H1 (cell line): ENCODE measurements at regions not wholly inside any gene's neighbourhood (a gene's known extent, or its start where the extent isn't known, plus 50 kb on each side); places are given as distances from the start of the nearest gene placed in this dataset.

Experiments
- CTCF ChIA-PET: fragments of 300-600 bp; sonication (Branson Sonifier 250); formaldehyde crosslinking; loops from one replicate; lab custom pipeline; 2021; ENCODE audit not compliant: partially characterized antibody; lab: Charles Lee
- POLR2A ChIA-PET: fragments of 300-600 bp; sonication (Branson Sonifier 250); formaldehyde crosslinking; loops from one replicate; lab custom pipeline; 2021; ENCODE audit warnings: inconsistent platforms; ENCODE audit not compliant: partially characterized antibody; lab: Charles Lee
- DNase-seq, 2 experiments: peaks; one replicate each; pipeline versions ENCODE4 v3.0.0 to v3.0.0-alpha.2; 2010 to 2022; ENCODE audit warnings: low spot score in 2 of 2, low read depth in 1 of 2, mixed read lengths in 1 of 2
- FAIRE-seq: peaks from 2 replicates; lab custom pipeline; 2011; peaks lifted over from hg19 to GRCh38; lab: Jason Lieb, UNC
- H2AFZ ChIP-seq: 2 replicates; pipeline ENCODE4 v1.8.1; 2012; ENCODE audit warnings: low read length, inconsistent platforms
- H2AK5ac ChIP-seq: 2 replicates; pipeline ENCODE4 v1.6.1; 2013; ENCODE audit warnings: low read depth, low read length
- H2BK120ac ChIP-seq: replicated peaks from 2 replicates; pipeline ENCODE3; 2013; ENCODE audit warnings: low read depth, low read length, inconsistent platforms
- H2BK12ac ChIP-seq: 2 replicates; pipeline ENCODE4 v1.6.1; 2013; ENCODE audit warnings: low read depth, low read length
- H2BK15ac ChIP-seq: 2 replicates; pipeline ENCODE4 v1.6.1; 2013; ENCODE audit warnings: low read length
- H2BK20ac ChIP-seq: 2 replicates; pipeline ENCODE4 v1.6.1; 2013; ENCODE audit warnings: low read length
- H2BK5ac ChIP-seq: 2 replicates; pipeline ENCODE4 v1.6.1; 2013; ENCODE audit warnings: low read depth, low read length
- H3K14ac ChIP-seq: 2 replicates; pipeline ENCODE4 v1.6.1; 2013; ENCODE audit warnings: inconsistent platforms; ENCODE audit not compliant: insufficient read length
- H3K18ac ChIP-seq: 2 replicates; pipeline ENCODE4 v1.6.1; 2013; ENCODE audit warnings: low read length; ENCODE audit errors: extremely low read depth
- H3K23ac ChIP-seq: 2 replicates; pipeline ENCODE4 v1.6.1; 2013; ENCODE audit warnings: inconsistent platforms; ENCODE audit not compliant: insufficient read length
- H3K23me2 ChIP-seq: 2 replicates; pipeline ENCODE4 v1.6.1; 2013; ENCODE audit warnings: low read depth, low read length
- H3K27ac ChIP-seq: 2 replicates; pipeline ENCODE4 v1.6.1; 2011; ENCODE audit warnings: low read depth, low read length, inconsistent platforms
- H3K27me3 ChIP-seq, 4 experiments: replicated peaks in 1 of 4; 1 replicate in 1 of 4; 2 replicates in 3 of 4; pipeline versions ENCODE4 v1.6.1 to v1.8.1; 2011 to 2013; ENCODE audit warnings: low read length in 3 of 4, mild to moderate bottlenecking in 3 of 4, inconsistent platforms in 2 of 4, mixed read lengths in 2 of 4, moderate library complexity in 1 of 4; ENCODE audit not compliant: control insufficient read depth in 3 of 4, insufficient read depth in 3 of 4; ENCODE audit errors: extremely low read depth in 1 of 4
- H3K36me3 ChIP-seq, 4 experiments: 2 replicates each; pipeline versions ENCODE4 v1.6.1 to v1.8.1; 2011 to 2013; ENCODE audit warnings: mild to moderate bottlenecking in 4 of 4, low read length in 3 of 4, moderate library complexity in 2 of 4, control low read depth in 1 of 4, inconsistent platforms in 1 of 4; ENCODE audit not compliant: insufficient read depth in 4 of 4, control insufficient read depth in 2 of 4
- H3K4ac ChIP-seq: replicated peaks from 2 replicates; pipeline ENCODE3; 2013; ENCODE audit warnings: low read length, low read depth, mixed read lengths, inconsistent platforms; ENCODE audit not compliant: insufficient read length
- H3K4me1 ChIP-seq, 4 experiments: replicated peaks in 1 of 4; 1 replicate in 1 of 4; 2 replicates in 3 of 4; pipeline versions ENCODE4 v1.6.1 to v1.8.1; 2011 to 2013; ENCODE audit warnings: low read length in 3 of 4, inconsistent platforms in 2 of 4, mixed read lengths in 1 of 4; ENCODE audit not compliant: insufficient read depth in 4 of 4, control insufficient read depth in 3 of 4
- H3K4me2 ChIP-seq, 2 experiments: 2 replicates each; pipeline versions ENCODE4 v1.6.1 to v1.8.1; 2011 to 2013; ENCODE audit warnings: low read depth in 2 of 2, low read length in 2 of 2, control low read depth in 1 of 2, inconsistent platforms in 1 of 2, mild to moderate bottlenecking in 1 of 2; ENCODE audit not compliant: insufficient read depth in 1 of 2
- H3K4me3 ChIP-seq, 4 experiments: fragments of 200-600, 300-600 bp in 1 of 4; sonication (generic), shearing (Covaris generic), sonication (Bioruptor Twin) in 1 of 4; 2 replicates each; pipeline versions ENCODE4 v1.5.1 to v1.8.1; 2011 to 2016; ENCODE audit warnings: low read length in 4 of 4, low read depth in 3 of 4, control low read depth in 2 of 4, inconsistent platforms in 2 of 4, mild to moderate bottlenecking in 2 of 4, mixed read lengths in 1 of 4, moderate library complexity in 1 of 4; ENCODE audit not compliant: insufficient read depth in 2 of 4; ENCODE audit errors: extremely low read depth in 1 of 4
- H3K56ac ChIP-seq: replicated peaks from 2 replicates; pipeline ENCODE3; 2013; ENCODE audit warnings: low read depth, mild to moderate bottlenecking, mixed read lengths, low read length, inconsistent platforms; ENCODE audit not compliant: insufficient read length
- H3K79me1 ChIP-seq: 2 replicates; pipeline ENCODE4 v1.6.1; 2013; ENCODE audit warnings: low read depth, low read length, control low read depth
- H3K79me2 ChIP-seq, 2 experiments: 2 replicates each; pipeline versions ENCODE4 v1.6.1 to v1.8.1; 2012 to 2013; ENCODE audit warnings: low read length in 2 of 2, mild to moderate bottlenecking in 2 of 2, inconsistent platforms in 1 of 2; ENCODE audit not compliant: insufficient read depth in 2 of 2, control insufficient read depth in 1 of 2
- H3K9ac ChIP-seq, 4 experiments: replicated peaks in 1 of 4; 1 replicate in 1 of 4; 2 replicates in 3 of 4; pipeline versions ENCODE4 v1.6.1 to v1.8.1; 2011 to 2013; ENCODE audit warnings: low read depth in 3 of 4, low read length in 3 of 4, control low read depth in 2 of 4, mild to moderate bottlenecking in 2 of 4, moderate library complexity in 2 of 4, inconsistent platforms in 1 of 4; ENCODE audit errors: extremely low read depth in 1 of 4
- H3K9me3 ChIP-seq, 2 experiments: 2 replicates each; pipeline versions ENCODE4 v1.6.1 to v1.8.1; 2012 to 2013; ENCODE audit warnings: mild to moderate bottlenecking in 2 of 2, moderate library complexity in 2 of 2, control low read depth in 1 of 2, inconsistent platforms in 1 of 2, low read depth in 1 of 2, low read length in 1 of 2, mixed read lengths in 1 of 2; ENCODE audit not compliant: insufficient read depth in 2 of 2
- H4K20me1 ChIP-seq, 2 experiments: replicated peaks in 1 of 2; 2 replicates each; pipeline versions ENCODE3 to v1.8.1; 2011 to 2013; ENCODE audit warnings: inconsistent platforms in 2 of 2, low read length in 2 of 2, mild to moderate bottlenecking in 1 of 2; ENCODE audit not compliant: insufficient read depth in 2 of 2, control insufficient read depth in 1 of 2
- H4K5ac ChIP-seq: 2 replicates; pipeline ENCODE4 v1.6.1; 2013; ENCODE audit warnings: low read length, low read depth, mixed read lengths, inconsistent platforms; ENCODE audit not compliant: insufficient read length
- H4K8ac ChIP-seq: 2 replicates; pipeline ENCODE4 v1.8.0; 2013; ENCODE audit warnings: mild to moderate bottlenecking, moderate library complexity, low read length, inconsistent platforms; ENCODE audit not compliant: insufficient read depth; ENCODE audit errors: extremely low read depth
- H4K91ac ChIP-seq: replicated peaks from 2 replicates; pipeline ENCODE3; 2013; ENCODE audit warnings: low read length, mixed read lengths, inconsistent platforms; ENCODE audit not compliant: insufficient read length
- FOSL1 ChIP-seq: IDR thresholded peaks from 2 replicates; pipeline ENCODE4 v1.6.1; 2011; ENCODE audit warnings: mild to moderate bottlenecking, low read depth, low read length, moderate library complexity; ENCODE audit not compliant: insufficient read depth
- NRF1 ChIP-seq: IDR thresholded peaks from 2 replicates; pipeline ENCODE4 v1.6.1; 2011; ENCODE audit warnings: mild to moderate bottlenecking, low read depth, low read length, improper control_type of control experiment
- SIRT6 ChIP-seq: IDR thresholded peaks from one replicate; pipeline ENCODE4 v1.7.1; 2012; ENCODE audit warnings: low read length, inconsistent platforms
- TAF1 ChIP-seq: IDR thresholded peaks from 2 replicates; pipeline ENCODE4 v1.6.1; 2011; ENCODE audit warnings: mild to moderate bottlenecking, low read depth, low read length
- TAF7 ChIP-seq: optimal IDR thresholded peaks from 2 replicates; pipeline ENCODE3; 2011; ENCODE audit warnings: low read depth, mild to moderate bottlenecking, inconsistent platforms, low read length, moderate library complexity, borderline replicate concordance
- WGBS, 2 experiments: shearing (Covaris generic) in 1 of 2; methylation state at CpG; one replicate each; pipeline versions ENCODE4 v1.1.6 to v1.1.7; 2013 to 2015; ENCODE audit warnings: low lambda C conversion rate in 2 of 2, mixed read lengths in 2 of 2, inconsistent platforms in 1 of 2, low coverage in 1 of 2, missing lambda C conversion rate in 1 of 2; ENCODE audit not compliant: insufficient replicate concordance in 2 of 2, insufficient coverage in 1 of 2, insufficient read length in 1 of 2; ENCODE audit errors: extremely low coverage in 1 of 2, missing lambda C conversion rate in 1 of 2; 5-methylcytosine and 5-hydroxymethylcytosine counted together

GRCh38 chr10:84902553-84902952 lies 574.2 kb downstream of the CCSER2 start:
- 92% methylated on average over 3 of the region's 3 CpGs; no CpG with 5 or more reads in 1 of the 2 experiments for WGBS, 2 experiments
- Histone ChIP-seq H2BK12ac (no peak overlapping the region), H4K8ac (no peak overlapping the region), H3K36me3 (no peaks in the 10 kb centered on the region), H3K4ac (no peak overlapping the region), H3K4me3 (no peak overlapping the region), H3K4me1 (no peaks in the 10 kb centered on the region), H3K27ac (no peak overlapping the region), H4K20me1 (no peaks in the 10 kb centered on the region), H2AFZ (no peak overlapping the region), H3K56ac (no peak overlapping the region), H3K23me2 (no peaks in the 10 kb centered on the region), H2BK15ac (no peak overlapping the region), H3K79me2 (no peaks in the 10 kb centered on the region), H2BK120ac (no peak overlapping the region), H4K91ac (no peak overlapping the region), H3K23ac (no peak overlapping the region), H3K9me3 (no peaks in the 10 kb centered on the region), H3K18ac (no peak overlapping the region), H3K4me2 (no peak overlapping the region), H3K9ac (no peak overlapping the region), H2BK5ac (no peak overlapping the region), H3K14ac (no peak overlapping the region), H3K27me3 (no peaks in the 10 kb centered on the region), H4K5ac (no peak overlapping the region), H3K79me1 (no peaks in the 10 kb centered on the region), H2AK5ac (no peak overlapping the region), H2BK20ac (no peak overlapping the region)
- DNase-seq, result no peak
- TF ChIP-seq FOSL1, result no peak
- TF ChIP-seq TAF7, result no peak
- TF ChIP-seq TAF1, result no peak
- no peak for TF ChIP-seq NRF1
- TF ChIP-seq SIRT6, result no peak
- no peak for FAIRE-seq
- POLR2A ChIA-PET, result no interaction called here
- CTCF ChIA-PET, result interaction anchor here (0.6 to 1.3 kb wide), 4 partner anchors 25 to 474 kb away, joined by 3 to 4 read pairs (median 3); no protein-coding TSS in a partner anchor
